Stimulated activated memory B cell treated with anti-CD40 and anti-IgM and Interleukin-4, amounts not matched to agents 10 μg/mL and 1 μg/mL and 100 μg/mL, for 72 hours (primary cell): ENCODE measurements at regions not wholly inside any gene's neighbourhood (a gene's known extent, or its start where the extent isn't known, plus 50 kb on each side); places are given as distances from the start of the nearest gene placed in this dataset.
A peak's percentile ranks its signal among the peaks of the same experiment; 100 is the strongest.

ENCODE experiments used
- ATAC-seq: fragments of 150-1000 bp; cut with Tn5 transposase; 2 replicates; pipeline ENCODE4 v1.10.0; 2021
- H3K27ac Mint-ChIP-seq: one replicate; pipeline ENCODE4 v1.8.0; 2022; ENCODE audit warnings: mild to moderate bottlenecking, mixed read lengths
- H3K27me3 Mint-ChIP-seq: one replicate; pipeline ENCODE4 v1.8.0; 2022; ENCODE audit warnings: mixed read lengths
- H3K36me3 Mint-ChIP-seq: one replicate; pipeline ENCODE4 v1.8.0; 2022; ENCODE audit warnings: mixed read lengths
- H3K4me1 Mint-ChIP-seq: one replicate; pipeline ENCODE4 v1.8.0; 2022; ENCODE audit warnings: mixed read lengths
- H3K4me3 Mint-ChIP-seq: one replicate; pipeline ENCODE4 v1.8.0; 2022; ENCODE audit warnings: mild to moderate bottlenecking, moderate library complexity, mixed read lengths
- H3K9me3 Mint-ChIP-seq: one replicate; pipeline ENCODE4 v1.8.0; 2022; ENCODE audit warnings: mixed read lengths

- Mint-ChIP-seq H3K36me3 (no peaks in the 10 kb centered on the region), H3K27ac (no peak overlapping the region), H3K4me3 (no peak overlapping the region), H3K27me3 (no peaks in the 10 kb centered on the region), H3K9me3 (peaks cover 3% of the 10 kb centered on the region), H3K4me1 (no peaks in the 10 kb centered on the region)
- no peak for ATAC-seq
Observed at GRCh38 chr7:84482476-84482875, 287.9 kb upstream of the SEMA3A start.

GRCh38 chr7:84479059-84479458 is 284.5 kb upstream of the SEMA3A start:
- no peaks in the 10 kb centered on the region for H3K4me1 Mint-ChIP-seq
- ATAC-seq: no peak
- no peaks in the 10 kb centered on the region for H3K27me3 Mint-ChIP-seq
- H3K27ac Mint-ChIP-seq: no peak overlapping the region
- H3K36me3 Mint-ChIP-seq: no peaks in the 10 kb centered on the region
- H3K9me3 Mint-ChIP-seq: peaks cover 3% of the 10 kb centered on the region
- H3K4me3 Mint-ChIP-seq: no peak overlapping the region

GRCh38 chr7:84477786-84478478 is 283.3 kb upstream of the SEMA3A start:
- H3K9me3 Mint-ChIP-seq: peaks cover 3% of the 10 kb centered on the region
- no peaks in the 10 kb centered on the region for H3K27me3 Mint-ChIP-seq
- H3K36me3 Mint-ChIP-seq: no peaks in the 10 kb centered on the region

DNA sequence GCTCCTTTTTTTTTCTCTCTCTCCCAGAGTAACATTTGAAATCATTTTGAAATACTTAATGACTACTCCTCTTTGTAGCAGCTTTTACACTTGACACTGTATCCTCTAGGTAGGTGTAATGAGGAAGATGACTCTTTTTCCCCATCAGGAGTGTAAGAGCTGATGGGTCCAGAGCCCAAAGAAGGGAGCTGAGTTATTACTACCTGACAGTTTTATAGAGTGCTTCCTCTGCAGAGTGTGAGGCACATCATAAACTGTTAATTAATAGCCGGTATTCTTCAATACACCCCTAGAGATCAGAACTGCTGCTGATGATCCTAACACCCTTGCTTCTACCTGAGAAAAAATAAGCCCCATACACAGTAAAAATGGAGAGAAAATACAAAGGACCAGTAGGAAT is 279.8 kb upstream of the SEMA3A start:
- Mint-ChIP-seq H3K9me3 (no peaks in the 10 kb centered on the region), H3K36me3 (no peaks in the 10 kb centered on the region), H3K4me3 (no peak overlapping the region), H3K27me3 (no peaks in the 10 kb centered on the region), H3K27ac (no peak overlapping the region), H3K4me1 (no peaks in the 10 kb centered on the region)
- ATAC-seq: no peak

More at GRCh38 chr7:84477786-84478478, 283.3 kb upstream of the SEMA3A start:
- ATAC-seq: no peak
- H3K27ac Mint-ChIP-seq: no peak overlapping the region
- H3K4me1 Mint-ChIP-seq: no peaks in the 10 kb centered on the region
- H3K4me3 Mint-ChIP-seq: no peak overlapping the region

- no peaks in the 10 kb centered on the region for H3K27me3 Mint-ChIP-seq
- H3K9me3 Mint-ChIP-seq: no peaks in the 10 kb centered on the region
- no peaks in the 10 kb centered on the region for H3K36me3 Mint-ChIP-seq
- H3K4me3 Mint-ChIP-seq: no peak overlapping the region
- no peaks in the 10 kb centered on the region for H3K4me1 Mint-ChIP-seq
- no peak overlapping the region for H3K27ac Mint-ChIP-seq
- no peak for ATAC-seq
Observed at GRCh38 chr7:84471576-84471975, 277.0 kb upstream of the SEMA3A start.

DNA sequence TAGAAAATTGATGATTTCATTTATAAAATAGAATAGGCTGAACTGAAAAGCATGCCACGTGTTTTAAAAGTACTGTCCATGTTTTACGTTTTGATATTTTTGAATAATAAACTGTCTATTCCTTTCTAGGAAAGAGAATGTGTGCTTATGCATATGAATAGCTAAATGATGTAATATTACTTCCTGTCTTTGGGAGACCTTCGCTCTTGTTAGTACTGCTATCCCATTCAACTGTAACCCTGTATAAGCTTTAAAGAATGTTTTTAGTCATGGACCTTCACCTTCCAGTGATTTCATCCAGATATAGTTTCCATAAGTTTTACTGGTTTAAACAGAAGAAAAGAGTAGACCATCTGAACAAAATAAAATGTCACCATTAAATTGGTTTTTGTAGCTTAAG is 274.4 kb upstream of the SEMA3A start:
- Mint-ChIP-seq H3K4me3 (no peak overlapping the region), H3K9me3 (no peaks in the 10 kb centered on the region), H3K27me3 (no peaks in the 10 kb centered on the region), H3K36me3 (no peaks in the 10 kb centered on the region), H3K27ac (no peak overlapping the region), H3K4me1 (no peaks in the 10 kb centered on the region)
- no peak for ATAC-seq

DNA sequence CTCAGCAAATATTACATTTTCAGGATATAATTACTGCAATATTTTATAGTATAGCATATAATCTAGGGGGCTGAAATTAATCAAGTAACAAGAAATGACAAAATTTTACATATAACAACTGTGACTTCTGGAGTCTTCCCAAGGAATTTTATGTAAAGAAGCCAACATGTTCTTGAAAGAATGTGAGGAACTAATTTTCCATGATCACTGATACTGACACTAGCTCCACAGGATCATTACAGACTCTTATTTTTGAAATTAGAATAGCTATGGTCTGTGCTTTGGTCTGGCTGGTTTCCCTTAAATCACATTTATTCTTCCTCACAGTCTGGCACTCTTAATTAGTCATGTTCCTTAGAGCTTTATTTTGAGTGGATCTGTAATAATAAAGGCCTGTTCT is 267.7 kb upstream of the SEMA3A start:
- H3K27me3 Mint-ChIP-seq: no peaks in the 10 kb centered on the region
- no peak for ATAC-seq
- H3K9me3 Mint-ChIP-seq: no peaks in the 10 kb centered on the region
- H3K36me3 Mint-ChIP-seq: no peaks in the 10 kb centered on the region
- H3K27ac Mint-ChIP-seq: no peak overlapping the region
- no peaks in the 10 kb centered on the region for H3K4me1 Mint-ChIP-seq
- no peak overlapping the region for H3K4me3 Mint-ChIP-seq

- Mint-ChIP-seq H3K27ac (no peak overlapping the region), H3K4me3 (no peak overlapping the region), H3K9me3 (no peaks in the 10 kb centered on the region), H3K4me1 (no peaks in the 10 kb centered on the region), H3K27me3 (no peaks in the 10 kb centered on the region), H3K36me3 (no peaks in the 10 kb centered on the region)
- no peak for ATAC-seq
Observed at GRCh38 chr7:84461093-84461492, 266.5 kb upstream of the SEMA3A start.

- no peaks in the 10 kb centered on the region for H3K4me1 Mint-ChIP-seq
- no peaks in the 10 kb centered on the region for H3K9me3 Mint-ChIP-seq
- no peaks in the 10 kb centered on the region for H3K36me3 Mint-ChIP-seq
- H3K27ac Mint-ChIP-seq: no peak overlapping the region
- H3K4me3 Mint-ChIP-seq: no peak overlapping the region
- ATAC-seq: no peak
- H3K27me3 Mint-ChIP-seq: no peaks in the 10 kb centered on the region
Observed at GRCh38 chr7:84455788-84456187, 261.2 kb upstream of the SEMA3A start.

DNA sequence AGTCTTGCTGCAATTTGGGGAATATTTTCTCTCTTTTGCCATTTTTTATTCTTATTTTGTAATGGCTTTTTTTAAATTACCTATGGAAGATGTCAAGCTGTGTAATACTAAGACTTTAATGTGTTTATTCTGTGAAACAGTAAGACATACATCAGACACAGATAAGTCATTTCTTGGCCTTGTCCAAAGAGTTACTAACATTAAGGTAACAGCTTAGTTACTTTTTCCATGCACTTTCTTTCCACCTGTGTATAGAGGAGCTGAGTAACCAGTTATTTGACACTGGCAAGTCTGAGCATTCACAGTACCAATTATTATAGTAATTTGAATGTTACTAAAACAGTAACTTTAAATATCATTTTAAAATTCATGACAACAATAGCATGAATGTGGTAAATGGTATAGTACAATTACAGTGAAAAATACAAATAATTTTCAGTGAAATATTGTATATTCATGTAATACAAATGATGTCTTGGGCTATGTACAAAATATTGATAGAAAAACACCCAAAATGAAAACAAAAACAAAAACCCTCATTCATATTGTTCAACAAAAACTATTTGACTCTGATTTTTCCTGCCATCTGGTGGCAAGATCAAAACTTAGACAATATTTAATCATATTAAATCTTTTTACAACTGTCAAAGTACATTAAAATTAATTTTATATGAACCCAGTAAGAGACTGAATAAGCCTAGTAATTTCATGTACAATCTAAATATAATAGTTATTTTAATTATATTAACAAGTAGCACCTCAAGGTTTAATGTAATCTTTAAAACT is 259.8 kb upstream of the SEMA3A start:
- Mint-ChIP-seq H3K36me3 (no peaks in the 10 kb centered on the region), H3K4me3 (no peak overlapping the region), H3K4me1 (no peaks in the 10 kb centered on the region), H3K27ac (no peak overlapping the region), H3K27me3 (no peaks in the 10 kb centered on the region), H3K9me3 (peaks cover under 1% of the 10 kb centered on the region)
- no peak for ATAC-seq

DNA sequence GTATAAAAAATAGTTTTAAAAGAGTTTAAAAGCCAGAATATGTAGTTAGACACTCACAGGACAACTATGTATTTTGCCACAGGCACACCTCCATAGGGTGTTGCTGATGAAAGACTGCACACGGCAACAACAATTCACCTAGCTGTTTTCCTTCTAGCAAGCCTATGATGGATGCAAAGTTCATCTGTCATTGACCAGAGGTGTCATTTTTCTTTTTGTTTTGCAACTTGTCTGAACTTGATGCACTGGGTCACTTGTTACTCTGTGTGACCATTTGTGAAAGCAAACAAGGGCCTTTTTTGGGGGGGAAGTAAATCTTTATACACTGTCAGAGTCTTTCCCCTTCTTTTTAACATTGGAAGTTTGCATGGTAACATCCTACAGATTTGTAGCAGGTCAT is 258.0 kb upstream of the SEMA3A start:
- H3K4me3 Mint-ChIP-seq: no peak overlapping the region

GRCh38 chr7:84450772-84451171 is 256.2 kb upstream of the SEMA3A start:
- no peaks in the 10 kb centered on the region for H3K36me3 Mint-ChIP-seq
- H3K27me3 Mint-ChIP-seq: no peaks in the 10 kb centered on the region
- H3K4me3 Mint-ChIP-seq: no peak overlapping the region
- peaks cover 3% of the 10 kb centered on the region for H3K9me3 Mint-ChIP-seq
- H3K27ac Mint-ChIP-seq: no peak overlapping the region
- no peaks in the 10 kb centered on the region for H3K4me1 Mint-ChIP-seq
- no peak for ATAC-seq

More for the DNA sequence above, 258.0 kb upstream of the SEMA3A start:
- Mint-ChIP-seq H3K27ac (no peak overlapping the region), H3K36me3 (no peaks in the 10 kb centered on the region), H3K4me1 (no peaks in the 10 kb centered on the region), H3K9me3 (peaks cover 3% of the 10 kb centered on the region), H3K27me3 (no peaks in the 10 kb centered on the region)
- ATAC-seq: no peak

- no peak for ATAC-seq
- Mint-ChIP-seq H3K27ac (no peak overlapping the region), H3K4me1 (no peaks in the 10 kb centered on the region), H3K9me3 (peaks cover 6% of the 10 kb centered on the region), H3K36me3 (no peaks in the 10 kb centered on the region), H3K27me3 (no peaks in the 10 kb centered on the region), H3K4me3 (no peak overlapping the region)
Observed at GRCh38 chr7:84447636-84448293, 253.2 kb upstream of the SEMA3A start.

DNA sequence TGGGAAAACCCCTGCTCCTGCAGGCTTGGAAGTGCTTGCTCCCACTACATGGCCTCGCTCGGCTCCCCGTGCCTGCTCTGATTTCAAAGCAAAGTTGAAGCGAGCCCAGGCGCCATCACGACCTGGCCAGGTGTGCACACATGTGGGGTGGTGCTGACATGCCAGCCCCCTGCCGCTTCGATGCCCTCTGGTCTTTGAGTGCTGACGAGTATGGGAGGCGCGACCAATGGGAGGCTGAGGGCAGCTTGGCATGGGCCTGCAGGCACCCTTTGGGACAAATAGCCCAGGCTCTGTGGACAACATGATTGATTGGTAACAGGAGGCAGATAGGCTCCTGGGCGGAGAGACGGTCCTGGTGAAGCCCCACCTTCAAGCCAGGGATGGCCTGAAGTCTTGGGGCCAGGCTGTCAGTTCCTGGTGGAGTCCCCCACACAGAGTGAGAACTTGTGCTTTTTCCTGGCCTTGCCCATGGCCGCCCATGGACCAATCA is 252.4 kb upstream of the SEMA3A start:
- ATAC-seq: peak; percentile 50
- H3K36me3 Mint-ChIP-seq: no peaks in the 10 kb centered on the region
- no peaks in the 10 kb centered on the region for H3K4me1 Mint-ChIP-seq
- H3K27ac Mint-ChIP-seq: no peak overlapping the region
- peaks cover 6% of the 10 kb centered on the region for H3K9me3 Mint-ChIP-seq
- H3K27me3 Mint-ChIP-seq: no peaks in the 10 kb centered on the region
- no peak overlapping the region for H3K4me3 Mint-ChIP-seq

GRCh38 chr7:84425702-84426259 is 231.2 kb upstream of the SEMA3A start:
- no peaks in the 10 kb centered on the region for H3K36me3 Mint-ChIP-seq
- H3K27me3 Mint-ChIP-seq: no peaks in the 10 kb centered on the region
- ATAC-seq: no peak

More at GRCh38 chr7:84425702-84426259, 231.2 kb upstream of the SEMA3A start:
- Mint-ChIP-seq H3K27ac (no peak overlapping the region), H3K4me1 (no peaks in the 10 kb centered on the region), H3K9me3 (peaks cover 6% of the 10 kb centered on the region), H3K4me3 (no peak overlapping the region)
